NCI-H128 (cell line): ENCODE measurements at regions not wholly inside any gene's neighbourhood (a gene's known extent, or its start where the extent isn't known, plus 50 kb on each side); places are given as distances from the start of the nearest gene placed in this dataset.
"Not testable (repeated sequence)": the region's sequence is repeated elsewhere in the genome, so short reads cannot be mapped to it uniquely, and the experiment has no call there.

ENCODE experiments used
- DNase-seq: peaks from one replicate; lab custom pipeline; 2025; ENCODE audit not compliant: unreplicated experiment; lab: John Stamatoyannopoulos, UW

GRCh38 chr2:51846796-51847195 is 814.9 kb upstream of the NRXN1 start:
- DNase-seq = no peak

GRCh38 chr2:51846018-51846417 is 814.1 kb upstream of the NRXN1 start:
- no peak for DNase-seq

DNA sequence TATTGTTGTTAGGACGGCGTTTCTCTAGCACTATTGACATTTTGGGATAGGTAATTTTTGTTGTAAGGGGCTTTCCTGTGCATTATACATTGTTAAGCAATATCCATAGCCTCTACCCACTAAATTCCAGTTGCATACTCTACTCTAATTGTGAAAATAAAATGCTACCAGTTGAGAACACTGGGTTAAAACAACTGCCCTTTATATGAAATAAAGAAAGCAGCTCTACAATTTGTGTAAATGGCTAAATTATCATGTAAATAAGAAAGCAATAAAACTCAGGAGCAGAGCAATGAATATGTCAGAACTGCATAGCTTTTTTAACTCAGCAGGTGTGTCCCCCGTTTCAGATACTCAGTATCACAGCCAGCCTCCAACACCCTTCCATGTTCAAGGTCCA is 812.7 kb upstream of the NRXN1 start:
- no peak for DNase-seq

GRCh38 chr2:51829477-51829876 is 797.5 kb upstream of the NRXN1 start:
- no peak for DNase-seq

- no peak for DNase-seq
These were observed 793.9 kb upstream of the NRXN1 start for GRCh38 chr2:51825823-51826222.

DNA sequence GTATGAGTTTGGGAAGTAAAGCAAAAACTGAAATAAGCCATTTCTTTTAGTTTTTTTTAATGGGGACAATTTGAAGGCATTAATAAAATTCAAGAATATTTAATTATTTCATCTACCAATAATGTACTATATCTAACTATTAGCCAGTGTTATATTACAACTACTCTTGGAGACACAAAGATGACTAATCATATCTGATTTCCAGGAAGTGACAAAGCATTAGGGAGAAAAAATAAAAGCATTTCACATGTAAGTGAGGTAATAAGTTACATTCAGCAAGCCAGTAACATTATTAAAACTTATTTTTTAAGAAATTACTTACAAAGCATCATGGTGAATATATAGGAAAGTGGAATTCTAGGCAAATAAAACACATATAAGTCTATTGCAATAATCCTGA is 781.3 kb upstream of the NRXN1 start:
- no peak for DNase-seq

GRCh38 chr2:51812138-51812866 is 780.4 kb upstream of the NRXN1 start:
- no peak for DNase-seq

DNA sequence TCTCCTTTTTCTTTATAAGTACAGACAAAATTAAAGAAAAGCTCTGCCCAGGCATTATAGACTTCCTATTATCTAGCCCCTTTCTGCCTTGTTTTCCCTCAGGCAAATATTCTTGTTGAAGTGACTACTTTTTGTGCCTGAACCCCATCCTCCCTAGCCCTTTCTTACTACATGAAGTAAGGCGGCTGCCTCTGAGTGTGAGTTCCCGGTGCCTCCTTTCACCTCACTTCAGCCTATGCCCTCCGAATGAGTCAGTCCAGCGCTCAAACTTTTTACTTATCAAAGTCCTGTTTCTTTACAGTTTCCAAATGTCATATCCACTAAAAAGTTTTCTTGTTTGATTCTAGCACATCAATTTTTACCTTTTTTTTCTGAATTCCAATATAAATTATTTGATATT is 778.3 kb upstream of the NRXN1 start:
- DNase-seq = no peak

DNA sequence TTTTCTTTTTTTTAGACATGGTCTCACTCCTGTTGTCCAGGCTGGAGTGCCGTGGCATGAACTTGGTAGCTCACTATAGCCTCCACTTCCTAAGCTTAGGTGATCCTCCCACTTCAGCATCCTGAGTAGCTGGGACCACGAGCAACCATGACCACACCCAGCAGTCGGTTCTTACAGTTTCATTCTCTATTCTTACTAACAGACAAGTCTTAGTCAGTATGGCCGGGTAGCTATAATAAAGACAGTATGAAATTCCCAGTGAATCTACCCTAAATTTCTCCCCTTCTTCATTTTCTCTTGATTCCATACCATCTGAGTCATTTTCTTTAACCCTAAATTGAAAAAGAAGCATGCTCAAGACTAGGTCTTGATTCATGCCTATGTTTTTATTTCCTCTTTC is 775.3 kb upstream of the NRXN1 start:
- no peak for DNase-seq

DNA sequence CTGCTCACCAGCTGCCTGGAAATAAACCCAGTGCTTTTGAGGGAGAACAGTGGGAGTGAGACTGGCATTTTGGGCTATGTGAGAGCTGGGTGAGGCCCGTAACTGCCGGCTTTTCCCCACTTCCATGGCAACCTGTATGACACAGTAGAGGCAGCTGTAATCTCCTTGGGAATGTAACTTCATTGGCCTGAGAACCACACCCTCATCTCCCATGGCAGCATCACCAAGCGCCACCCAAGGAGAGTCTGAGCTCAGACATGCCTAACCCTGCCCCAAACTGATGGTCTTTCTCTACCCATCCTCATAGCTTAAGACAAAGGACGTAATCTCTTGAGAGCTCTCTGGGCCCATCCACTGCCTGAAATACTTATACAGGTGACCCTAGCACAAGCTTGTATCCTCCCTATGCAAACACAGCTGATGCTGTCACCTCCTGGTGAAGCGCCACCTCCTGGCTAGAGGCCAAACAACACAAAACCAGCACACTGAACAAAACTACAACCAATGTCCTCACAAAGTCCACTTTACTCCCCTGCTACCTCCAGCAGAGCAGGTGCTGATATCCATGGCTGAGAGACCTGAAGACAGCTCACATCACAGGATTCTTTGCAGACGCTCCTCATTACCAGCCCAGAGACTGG is 763.4 kb upstream of the NRXN1 start:
- DNase-seq = no peak

- DNase-seq = no peak
These were observed 759.6 kb upstream of the NRXN1 start for GRCh38 chr2:51791496-51791895.

DNA sequence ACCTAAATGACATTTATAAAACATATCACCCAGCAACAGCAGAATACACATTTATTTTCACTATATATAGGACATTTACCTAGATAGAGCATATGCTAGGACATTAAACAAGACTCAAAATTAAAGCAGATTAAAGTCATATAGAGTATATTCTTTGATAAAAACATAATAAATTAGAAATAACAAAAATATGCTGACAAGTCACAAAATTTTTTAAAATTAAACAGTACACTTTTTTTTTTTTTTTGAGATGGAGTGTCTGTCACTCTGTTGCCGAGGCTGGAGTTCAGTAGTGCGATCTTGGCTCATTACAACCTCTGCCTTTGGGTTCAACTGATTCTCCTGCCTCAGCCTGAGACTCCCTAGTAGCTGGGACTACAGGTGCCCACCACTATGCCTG is 758.9 kb upstream of the NRXN1 start:
- DNase-seq = no peak

DNA sequence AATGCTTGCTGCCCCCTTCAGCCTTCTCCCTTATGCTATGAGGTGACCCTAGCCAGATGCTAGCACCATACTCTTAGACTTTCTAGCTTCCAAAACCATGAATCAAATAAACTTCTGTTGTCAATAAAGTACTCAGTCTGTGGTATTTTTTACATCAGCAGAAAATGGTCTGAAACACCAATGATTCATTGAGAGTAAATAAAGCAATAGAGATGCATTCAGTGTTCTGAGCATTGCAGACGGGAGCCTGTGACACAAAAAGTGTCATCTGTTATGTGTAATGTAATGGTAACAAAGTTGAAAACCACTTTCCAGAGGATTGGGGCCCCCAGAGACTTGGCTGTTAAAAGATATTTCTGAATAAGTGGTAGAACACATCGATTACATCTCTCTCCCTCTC is 758.0 kb upstream of the NRXN1 start:
- no peak for DNase-seq

DNA sequence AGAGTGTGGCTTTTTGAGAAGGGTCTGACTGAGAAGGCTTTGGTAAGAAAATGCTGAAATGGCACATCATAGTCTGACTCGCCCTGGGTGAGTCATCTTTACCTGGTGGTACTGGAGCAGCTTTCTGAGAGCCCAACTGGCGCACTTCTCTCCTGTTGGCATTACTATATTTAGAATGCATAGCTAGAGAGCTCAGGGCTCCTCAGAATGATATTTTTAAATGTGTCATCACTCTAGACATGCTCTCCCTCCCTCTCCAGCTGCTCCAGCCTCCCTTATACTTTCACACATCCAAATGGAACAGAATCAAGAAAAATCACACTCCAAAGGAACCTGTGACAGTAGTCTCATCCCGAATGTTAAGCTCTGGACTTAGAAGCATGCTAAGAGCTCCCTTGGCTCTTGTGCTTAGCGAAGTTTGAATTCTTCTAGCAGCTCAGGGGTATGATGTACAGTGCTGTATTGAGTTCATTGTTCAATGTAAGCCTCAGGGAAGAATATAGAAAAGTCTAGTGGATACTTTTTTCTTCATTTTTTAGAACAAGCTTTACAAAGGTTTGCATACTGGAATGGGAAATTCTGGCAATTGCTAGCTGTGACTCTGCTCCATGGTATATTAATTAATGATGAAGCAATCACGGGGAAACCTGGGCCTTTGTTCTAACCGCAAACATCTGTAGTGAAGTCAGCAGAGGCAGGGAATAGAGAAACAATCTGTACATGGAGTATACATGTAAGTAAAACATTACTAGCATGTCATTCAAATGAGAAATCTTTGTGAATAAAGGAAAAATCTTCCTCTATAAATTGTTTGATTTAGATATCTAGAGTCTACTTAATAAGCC is 751.2 kb upstream of the NRXN1 start:
- DNase-seq = no peak

GRCh38 chr2:51781691-51782090 is 749.8 kb upstream of the NRXN1 start:
- DNase-seq = no peak

GRCh38 chr2:51780353-51780752 is 748.4 kb upstream of the NRXN1 start:
- DNase-seq = no peak

DNA sequence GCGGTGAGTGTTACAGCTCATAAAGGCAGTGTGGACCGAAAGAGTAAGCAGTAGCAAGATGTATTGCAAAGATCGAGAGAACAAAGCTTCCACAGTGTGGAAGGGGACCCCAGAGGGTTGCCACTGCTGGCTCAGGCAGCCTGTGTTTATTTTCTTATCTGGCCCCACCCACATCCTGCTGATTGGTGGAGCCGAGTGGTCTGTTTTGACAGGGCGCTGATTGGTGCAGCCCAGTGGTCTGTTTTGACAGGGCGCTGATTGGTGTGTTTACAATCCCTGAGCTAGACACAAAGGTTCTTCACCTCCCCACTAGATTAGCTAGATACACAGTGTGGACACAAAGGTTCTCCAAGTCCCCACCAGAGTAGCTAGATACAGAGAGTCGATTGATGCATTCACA is 747.8 kb upstream of the NRXN1 start:
- not testable (repeated sequence) for DNase-seq

DNA sequence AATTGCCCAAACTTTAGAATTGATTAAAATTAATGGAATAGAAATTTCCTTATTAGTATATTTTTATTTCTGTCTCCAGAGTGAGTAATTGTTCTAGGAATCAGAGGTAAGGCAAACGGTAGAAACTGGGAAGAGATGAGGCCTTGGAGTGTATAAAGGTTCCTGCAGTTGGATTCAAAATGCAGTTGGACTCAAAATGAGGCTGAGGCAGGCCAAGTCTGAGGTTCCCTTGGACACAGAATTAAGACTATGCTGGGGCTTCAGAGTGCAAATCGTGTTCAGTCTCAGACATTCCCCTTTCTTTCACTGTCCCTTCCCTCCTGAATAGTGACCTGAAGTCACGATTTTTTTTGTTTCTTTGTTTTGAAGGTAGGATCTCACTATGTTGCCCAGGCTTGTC is 746.9 kb upstream of the NRXN1 start:
- DNase-seq = no peak

DNA sequence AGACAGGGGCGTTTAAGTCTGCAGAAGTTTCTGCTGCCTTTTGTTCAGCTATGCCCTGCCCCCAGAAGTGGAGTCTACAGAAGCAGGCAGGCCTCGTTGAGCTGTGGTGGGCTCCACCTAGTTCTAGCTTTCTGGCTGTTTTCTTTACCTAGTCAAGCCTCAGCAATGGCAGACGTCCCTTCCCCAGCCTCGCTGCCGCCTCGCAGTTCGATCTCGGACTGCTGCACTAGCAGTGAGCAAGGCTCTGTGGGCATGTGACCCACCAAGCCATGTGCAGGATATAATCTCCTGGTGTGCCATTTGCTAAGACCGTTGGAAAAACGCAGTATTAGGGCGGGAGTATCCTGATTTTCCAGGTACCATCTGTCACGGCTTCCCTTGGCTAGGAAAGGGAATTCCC is 742.7 kb upstream of the NRXN1 start:
- not testable (repeated sequence) for DNase-seq

DNA sequence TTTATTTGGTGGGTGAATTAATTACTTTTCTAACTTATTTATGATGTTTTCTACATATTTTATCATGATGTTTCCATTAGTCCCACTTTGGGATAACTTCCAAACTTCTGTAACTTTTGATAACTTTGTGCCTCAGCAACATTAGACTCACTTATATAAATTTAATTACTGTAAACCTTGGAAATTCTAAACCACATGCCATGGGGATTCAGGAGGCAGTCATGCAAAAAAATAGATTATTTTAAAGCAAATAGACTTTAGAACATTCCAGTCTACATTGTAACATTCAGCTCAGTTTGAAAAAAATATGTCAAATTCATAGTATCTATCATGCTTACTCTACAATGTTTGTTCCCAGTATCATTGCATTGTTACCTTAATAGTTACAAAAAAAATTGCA is 728.5 kb upstream of the NRXN1 start:
- no peak for DNase-seq

GRCh38 chr2:51758081-51758480 is 726.1 kb upstream of the NRXN1 start:
- no peak for DNase-seq

DNA sequence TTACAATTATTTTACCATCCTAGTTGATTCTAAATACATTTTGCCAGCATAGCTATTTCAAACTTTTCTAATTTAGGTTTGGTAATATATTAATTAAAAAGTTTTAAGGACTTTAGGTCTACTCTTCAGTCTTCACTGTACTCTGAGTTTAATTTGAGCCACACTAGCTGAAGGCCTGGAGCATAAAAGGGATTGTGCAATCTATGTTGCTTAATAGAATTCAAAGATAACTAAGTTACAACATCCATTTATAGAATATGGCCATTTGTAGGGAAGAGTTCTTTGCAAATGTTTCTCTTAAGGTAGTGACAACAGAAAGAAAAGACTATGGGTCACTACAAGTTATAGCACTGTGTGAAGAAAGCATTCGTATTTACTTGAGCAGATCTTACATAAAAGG is 702.2 kb upstream of the NRXN1 start:
- no peak for DNase-seq
